CD4-positive, alpha-beta memory T cell (primary cell): ENCODE measurements at regions not wholly inside any gene's neighbourhood (a gene's known extent, or its start where the extent isn't known, plus 50 kb on each side); places are given as distances from the start of the nearest gene placed in this dataset.
"Not testable (repeated sequence)": the region's sequence is repeated elsewhere in the genome, so short reads cannot be mapped to it uniquely, and the experiment has no call there.

ENCODE experiments used
- CTCF ChIA-PET: fragments of 350-600 bp; sonication (Branson Sonifier 250); formaldehyde crosslinking; loops from one replicate; lab custom pipeline; 2021; ENCODE audit warnings: inconsistent platforms; ENCODE audit not compliant: partially characterized antibody; lab: Charles Lee
- POLR2A ChIA-PET: fragments of 350-600 bp; sonication (Branson Sonifier 250); formaldehyde crosslinking; loops from one replicate; lab custom pipeline; 2021; ENCODE audit not compliant: partially characterized antibody; lab: Charles Lee
- DNase-seq, 5 donors: peaks; one replicate each; pipeline versions ENCODE4 v3.0.0 to v3.0.0-alpha.2; 2020 to 2022; ENCODE audit warnings: mixed read lengths in 1 of 5
- H3K27ac ChIP-seq: one replicate; pipeline ENCODE4 v1.7.0; 2013; ENCODE audit warnings: low read depth, low read length
- H3K27me3 ChIP-seq: 2 replicates; pipeline ENCODE4 v1.7.0; 2013; ENCODE audit warnings: mild to moderate bottlenecking, low read length, moderate library complexity; ENCODE audit not compliant: insufficient read depth
- H3K36me3 ChIP-seq: 2 replicates; pipeline ENCODE4 v1.7.0; 2013; ENCODE audit warnings: mild to moderate bottlenecking, low read length, moderate library complexity; ENCODE audit not compliant: insufficient read depth
- H3K4me1 ChIP-seq: 2 replicates; pipeline ENCODE4 v1.7.0; 2013; ENCODE audit warnings: mild to moderate bottlenecking, low read length, moderate library complexity; ENCODE audit not compliant: insufficient read depth
- H3K4me3 ChIP-seq, 2 donors: one replicate each; pipeline ENCODE4 v1.7.0; 2013; ENCODE audit warnings: low read length in 2 of 2, mild to moderate bottlenecking in 1 of 2
- H3K9me3 ChIP-seq, 2 donors: one replicate each; pipeline ENCODE4 v1.7.0; 2013; ENCODE audit warnings: low read length in 2 of 2, control low read depth in 1 of 2; ENCODE audit not compliant: control insufficient read depth in 1 of 2
- H3K27ac Mint-ChIP-seq, 7 donors: one replicate each; pipeline ENCODE4 v1.8.0; 2020 to 2021; ENCODE audit warnings: mixed read lengths in 7 of 7, mild to moderate bottlenecking in 6 of 7, inconsistent platforms in 3 of 7, moderate library complexity in 3 of 7
- H3K27me3 Mint-ChIP-seq, 2 donors: one replicate each; pipeline ENCODE4 v1.8.0; 2020 to 2021; ENCODE audit warnings: mixed read lengths in 2 of 2
- H3K36me3 Mint-ChIP-seq, 2 donors: one replicate each; pipeline ENCODE4 v1.8.0; 2020 to 2021; ENCODE audit warnings: mixed read lengths in 2 of 2, inconsistent platforms in 1 of 2, mild to moderate bottlenecking in 1 of 2
- H3K4me1 Mint-ChIP-seq, 4 donors: one replicate each; pipeline ENCODE4 v1.8.0; 2020 to 2021; ENCODE audit warnings: mixed read lengths in 4 of 4, mild to moderate bottlenecking in 1 of 4
- H3K4me3 Mint-ChIP-seq, 8 donors: one replicate each; pipeline ENCODE4 v1.8.0; 2020 to 2021; ENCODE audit warnings: mixed read lengths in 8 of 8, mild to moderate bottlenecking in 7 of 8, moderate library complexity in 6 of 8, inconsistent platforms in 3 of 8
- H3K9me3 Mint-ChIP-seq, 8 donors: one replicate each; pipeline ENCODE4 v1.8.0; 2020 to 2021; ENCODE audit warnings: mixed read lengths in 8 of 8, mild to moderate bottlenecking in 5 of 8, inconsistent platforms in 3 of 8, moderate library complexity in 1 of 8
- intact Hi-C: fragments of 100-400 bp; cut with micrococcal nuclease; formaldehyde crosslinking; loops from one replicate; pipeline ENCODE4 v1.15.1; 2023

- DNase-seq, H3K27me3 Mint-ChIP-seq, H3K4me1 ChIP-seq, intact Hi-C loops, H3K36me3 Mint-ChIP-seq, H3K36me3 ChIP-seq, H3K27ac Mint-ChIP-seq, H3K27ac ChIP-seq, CTCF ChIA-PET, H3K9me3 ChIP-seq, H3K4me3 Mint-ChIP-seq, POLR2A ChIA-PET, H3K27me3 ChIP-seq, H3K4me1 Mint-ChIP-seq, H3K4me3 ChIP-seq: not testable (repeated sequence)
- H3K9me3 Mint-ChIP-seq: peaks cover 11 to 50% (median 38%) of the 10 kb centered on the region in 8 donors
Measured at GRCh38 chr21:8757399-8758093, 1763.8 kb upstream of the TPTE start.

- H3K27ac ChIP-seq, intact Hi-C loops, CTCF ChIA-PET, H3K4me1 Mint-ChIP-seq, H3K4me1 ChIP-seq, H3K4me3 ChIP-seq, H3K9me3 ChIP-seq, H3K4me3 Mint-ChIP-seq, H3K27me3 Mint-ChIP-seq, H3K27ac Mint-ChIP-seq, H3K36me3 Mint-ChIP-seq, H3K27me3 ChIP-seq, POLR2A ChIA-PET, H3K36me3 ChIP-seq: not testable (repeated sequence)
- peaks cover 11 to 58% (median 45%) of the 10 kb centered on the region in 8 donors for H3K9me3 Mint-ChIP-seq
- peak in 1 of 5 donors; percentile 30 for DNase-seq
Measured at GRCh38 chr21:8758921-8759367, 1762.4 kb upstream of the TPTE start.

DNA sequence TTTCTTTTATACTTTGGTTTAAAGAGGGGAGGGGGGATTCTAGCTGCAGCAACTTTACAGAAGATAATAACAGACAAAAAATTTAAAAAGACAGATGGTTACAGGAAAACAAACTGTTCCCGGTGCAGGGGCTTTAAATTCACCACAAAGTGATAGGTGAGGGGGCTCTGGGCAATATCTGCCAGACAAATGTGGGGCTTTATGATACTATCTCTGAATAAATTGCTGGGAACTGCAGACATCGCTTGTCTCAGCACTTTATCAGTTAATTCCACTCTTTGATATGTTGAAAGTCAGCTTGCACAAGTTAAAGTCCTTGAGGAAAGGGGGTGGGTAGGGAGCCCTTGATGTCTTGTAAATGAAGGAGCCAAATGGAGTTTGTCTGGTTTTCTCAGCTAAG is 1759.1 kb upstream of the TPTE start:
- H3K4me1 ChIP-seq, H3K27me3 ChIP-seq, POLR2A ChIA-PET, H3K36me3 Mint-ChIP-seq, H3K4me3 Mint-ChIP-seq, CTCF ChIA-PET, H3K27ac ChIP-seq, H3K27me3 Mint-ChIP-seq, H3K9me3 ChIP-seq, H3K4me1 Mint-ChIP-seq, DNase-seq, intact Hi-C loops, H3K4me3 ChIP-seq, H3K27ac Mint-ChIP-seq, H3K36me3 ChIP-seq: not testable (repeated sequence)
- H3K9me3 Mint-ChIP-seq: peaks cover 15 to 66% (median 53%) of the 10 kb centered on the region in 8 donors

DNA sequence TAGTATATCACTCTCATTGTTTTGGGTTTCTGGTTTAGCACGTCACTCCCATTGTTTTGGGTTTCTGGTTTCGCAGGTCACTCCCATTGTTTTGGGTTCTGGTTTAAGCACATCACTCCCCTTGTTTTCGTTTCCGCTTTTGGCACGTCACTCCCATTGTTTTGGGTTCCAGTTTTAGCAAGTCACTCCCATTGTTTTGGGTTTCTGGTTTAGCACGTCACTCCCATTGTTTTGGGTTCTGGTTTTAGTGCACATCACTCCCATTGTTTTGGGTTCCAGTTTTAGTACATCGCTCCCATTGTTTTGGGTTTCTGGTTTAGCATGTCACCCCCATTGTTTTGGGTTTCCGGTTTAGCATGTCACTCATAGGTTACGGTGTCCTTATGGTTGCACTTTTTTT is 1757.0 kb upstream of the TPTE start:
- H3K36me3 ChIP-seq, POLR2A ChIA-PET, H3K36me3 Mint-ChIP-seq, H3K4me3 Mint-ChIP-seq, DNase-seq, H3K27me3 Mint-ChIP-seq, H3K27ac Mint-ChIP-seq, intact Hi-C loops, H3K27ac ChIP-seq, H3K4me3 ChIP-seq, H3K9me3 ChIP-seq, H3K4me1 Mint-ChIP-seq, H3K27me3 ChIP-seq, CTCF ChIA-PET, H3K4me1 ChIP-seq: not testable (repeated sequence)
- H3K9me3 Mint-ChIP-seq: peaks cover 9 to 52% (median 37%) of the 10 kb centered on the region in 8 donors

GRCh38 chr21:8766142-8766541 is 1755.2 kb upstream of the TPTE start:
- H3K4me1 ChIP-seq, H3K27me3 Mint-ChIP-seq, H3K9me3 ChIP-seq, intact Hi-C loops, H3K4me3 Mint-ChIP-seq, H3K36me3 ChIP-seq, CTCF ChIA-PET, H3K27ac ChIP-seq, DNase-seq, POLR2A ChIA-PET, H3K4me1 Mint-ChIP-seq, H3K27me3 ChIP-seq, H3K27ac Mint-ChIP-seq, H3K4me3 ChIP-seq: not testable (repeated sequence)
- Mint-ChIP-seq H3K9me3 (peaks cover 9 to 53% (median 34%) of the 10 kb centered on the region in 8 donors), H3K36me3 (peaks cover 2 to 12% of the 10 kb centered on the region in 2 donors)

GRCh38 chr21:8772910-8773514 is 1748.4 kb upstream of the TPTE start:
- H3K36me3 Mint-ChIP-seq, H3K27ac ChIP-seq, H3K4me3 Mint-ChIP-seq, POLR2A ChIA-PET, H3K36me3 ChIP-seq, intact Hi-C loops, DNase-seq, H3K27ac Mint-ChIP-seq, H3K4me3 ChIP-seq, H3K27me3 Mint-ChIP-seq, H3K4me1 Mint-ChIP-seq, H3K4me1 ChIP-seq, H3K27me3 ChIP-seq, CTCF ChIA-PET, H3K9me3 ChIP-seq: not testable (repeated sequence)
- H3K9me3 Mint-ChIP-seq: peaks cover 0 to 41% (median 23%) of the 10 kb centered on the region in 8 donors

DNA sequence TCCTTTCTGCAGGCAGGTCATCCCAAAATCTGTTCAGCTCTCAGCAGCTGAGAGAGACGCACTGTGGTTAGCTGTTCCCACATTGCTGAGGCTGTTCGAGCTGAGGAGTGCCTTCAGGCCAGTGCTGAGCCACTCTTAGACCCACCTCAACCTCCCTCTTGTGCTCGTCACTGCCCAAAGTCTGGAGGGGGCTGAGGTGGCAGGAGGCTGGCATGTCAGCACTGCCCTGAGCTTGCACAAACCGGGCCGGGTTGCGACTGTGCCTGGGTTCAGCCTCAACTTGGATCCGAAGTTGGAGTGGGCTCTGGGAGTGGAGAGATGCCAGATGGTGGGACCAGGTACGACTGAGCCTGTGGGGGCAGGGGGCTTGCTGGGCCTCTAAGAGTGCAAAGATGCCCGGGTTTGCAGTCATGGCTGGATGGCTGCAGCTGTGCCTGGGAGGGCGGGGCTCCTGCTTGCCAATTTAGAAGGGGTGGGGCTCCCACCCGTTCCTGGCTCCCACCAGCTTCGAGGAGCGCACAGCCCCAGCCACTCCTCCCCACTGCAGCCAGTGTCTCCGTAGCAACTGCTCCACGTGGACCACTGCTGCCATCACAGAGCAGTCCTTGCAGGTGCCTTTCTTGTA is 1745.7 kb upstream of the TPTE start:
- POLR2A ChIA-PET, H3K9me3 ChIP-seq, H3K27ac Mint-ChIP-seq, H3K4me3 ChIP-seq, CTCF ChIA-PET, H3K27me3 Mint-ChIP-seq, H3K36me3 Mint-ChIP-seq, intact Hi-C loops, H3K27me3 ChIP-seq, H3K27ac ChIP-seq, H3K4me1 Mint-ChIP-seq, H3K4me3 Mint-ChIP-seq, H3K4me1 ChIP-seq, H3K36me3 ChIP-seq: not testable (repeated sequence)
- peak in 1 of 5 donors; percentile 20 for DNase-seq
- peaks cover 2 to 41% (median 24%) of the 10 kb centered on the region in 8 donors for H3K9me3 Mint-ChIP-seq
